ENCODE measurements at regions not wholly inside any gene's neighbourhood (a gene's known extent, or its start where the extent isn't known, plus 50 kb on each side); places are given as distances from the start of the nearest gene placed in this dataset.

DNA sequence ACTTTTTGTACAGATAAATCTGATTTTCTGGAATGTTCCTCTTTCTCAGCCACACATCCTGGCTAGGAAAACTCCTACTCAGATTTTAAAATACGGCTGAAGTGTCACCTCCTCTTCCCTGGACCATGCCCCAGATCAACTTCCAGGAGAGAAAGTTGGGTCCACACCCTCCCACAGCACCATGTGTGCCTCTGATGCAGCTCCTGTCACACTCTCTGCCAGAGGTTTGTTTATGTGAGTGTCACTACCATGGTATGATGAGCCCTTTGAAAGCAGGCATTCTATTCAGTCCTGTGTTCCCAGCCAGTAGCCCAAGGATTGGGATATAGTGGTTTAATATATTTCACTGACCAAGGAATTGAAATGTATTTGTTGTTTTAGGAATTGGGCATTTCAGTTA lies 287.2 kb upstream of the ATP2B1 start:
- Histone ChIP-seq H3K27me3 (ENCODE audit: insufficient read depth, low read length) (no peaks in the 10 kb centered on the region), H3K79me1 (ENCODE audit: insufficient read depth, low read depth, low read length, poor library complexity, severe bottlenecking) (no peaks in the 10 kb centered on the region), H3K27ac (ENCODE audit: insufficient read length, low read depth, low read length) (no peak overlapping the region), H3K9me3 (ENCODE audit: control insufficient read depth, low read depth, low read length) (no peaks in the 10 kb centered on the region), H4K5ac (ENCODE audit: insufficient read length, low read depth, low read length) (no peak overlapping the region), H3K14ac (ENCODE audit: insufficient read depth, low read length) (no peak overlapping the region), H3K9ac (ENCODE audit: extremely low read depth, insufficient read length, low read length) (no peak overlapping the region), H2BK12ac (ENCODE audit: insufficient read length, low read depth, low read length) (no peak overlapping the region), H3K23ac (ENCODE audit: insufficient read length, low read depth, low read length) (no peak overlapping the region), H3K4me2 (ENCODE audit: insufficient read depth, insufficient read length, low read length) (no peak overlapping the region), H4K91ac (ENCODE audit: insufficient read length, low read depth, low read length) (no peak overlapping the region), H2BK20ac (ENCODE audit: low read depth, low read length, poor library complexity, severe bottlenecking) (no peak overlapping the region), H3K4ac (ENCODE audit: low read depth, low read length) (no peak overlapping the region), H2BK5ac (ENCODE audit: insufficient read length, low read length) (no peak overlapping the region), H4K8ac (replicated peaks; ENCODE audit: insufficient read length, low read depth, low read length) (no peak overlapping the region), H3T11ph (ENCODE audit: low read length) (no peak overlapping the region), H2AK5ac (ENCODE audit: insufficient read length, low read length) (no peak overlapping the region), H3K4me1 (ENCODE audit: insufficient read depth, low read length) (no peaks in the 10 kb centered on the region; the same call in 1 of the 2 replicates), H2AFZ (ENCODE audit: low read length) (no peak overlapping the region), H3K18ac (ENCODE audit: insufficient read length, low read depth, low read length) (no peak overlapping the region), H3K23me2 (ENCODE audit: insufficient read length, low read depth, low read length, poor library complexity, severe bottlenecking) (no peaks in the 10 kb centered on the region), H3K56ac (ENCODE audit: insufficient read length, low read depth, low read length) (no peak overlapping the region), H3K79me2 (ENCODE audit: insufficient read depth, low read length) (no peaks in the 10 kb centered on the region), H2BK15ac (ENCODE audit: low read depth, low read length) (no peak overlapping the region), H4K20me1 (ENCODE audit: control insufficient read depth, insufficient read depth, insufficient read length) (no peaks in the 10 kb centered on the region), H2BK120ac (ENCODE audit: low read depth, low read length, poor library complexity, severe bottlenecking) (no peak overlapping the region)
- Mint-ChIP-seq H3K27me3 (ENCODE audit: low read depth) (no peaks in the 10 kb centered on the region), H3K27ac (no peak overlapping the region), H3K9me3 (no peaks in the 10 kb centered on the region), H3K4me1 (peaks cover 3 to 5% of the 10 kb centered on the region in 2 experiments; a peak in 1 of 4 replicates), H3K4me3 (no peak overlapping the region), H3K36me3 (ENCODE audit: insufficient read depth in 1 of 3, low read depth in 3 of 3) (no peaks in the 10 kb centered on the region; a peak in 1 of 7 replicates)
- TF ChIP-seq, protein P1, sequence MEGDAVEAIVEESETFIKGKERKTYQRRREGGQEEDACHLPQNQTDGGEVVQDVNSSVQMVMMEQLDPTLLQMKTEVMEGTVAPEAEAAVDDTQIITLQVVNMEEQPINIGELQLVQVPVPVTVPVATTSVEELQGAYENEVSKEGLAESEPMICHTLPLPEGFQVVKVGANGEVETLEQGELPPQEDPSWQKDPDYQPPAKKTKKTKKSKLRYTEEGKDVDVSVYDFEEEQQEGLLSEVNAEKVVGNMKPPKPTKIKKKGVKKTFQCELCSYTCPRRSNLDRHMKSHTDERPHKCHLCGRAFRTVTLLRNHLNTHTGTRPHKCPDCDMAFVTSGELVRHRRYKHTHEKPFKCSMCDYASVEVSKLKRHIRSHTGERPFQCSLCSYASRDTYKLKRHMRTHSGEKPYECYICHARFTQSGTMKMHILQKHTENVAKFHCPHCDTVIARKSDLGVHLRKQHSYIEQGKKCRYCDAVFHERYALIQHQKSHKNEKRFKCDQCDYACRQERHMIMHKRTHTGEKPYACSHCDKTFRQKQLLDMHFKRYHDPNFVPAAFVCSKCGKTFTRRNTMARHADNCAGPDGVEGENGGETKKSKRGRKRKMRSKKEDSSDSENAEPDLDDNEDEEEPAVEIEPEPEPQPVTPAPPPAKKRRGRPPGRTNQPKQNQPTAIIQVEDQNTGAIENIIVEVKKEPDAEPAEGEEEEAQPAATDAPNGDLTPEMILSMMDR (conservative IDR thresholded peaks at IDR 0.05) = no peak
- no peak for DNase-seq
- no CpG with 5 or more reads among the region's 1 CpG for WGBS (ENCODE audit: extremely low coverage, insufficient read length, low lambda C conversion rate)

Measured in H9 (cell line).